DMS53 treated with DMSO at 0.1 percent for 48 hours (cell line): ENCODE measurements at regions not wholly inside any gene's neighbourhood (a gene's known extent, or its start where the extent isn't known, plus 50 kb on each side); places are given as distances from the start of the nearest gene placed in this dataset.

Experiments used
- DNase-seq: peaks from one replicate; lab custom pipeline; 2025; ENCODE audit not compliant: unreplicated experiment; lab: John Stamatoyannopoulos, UW

DNA sequence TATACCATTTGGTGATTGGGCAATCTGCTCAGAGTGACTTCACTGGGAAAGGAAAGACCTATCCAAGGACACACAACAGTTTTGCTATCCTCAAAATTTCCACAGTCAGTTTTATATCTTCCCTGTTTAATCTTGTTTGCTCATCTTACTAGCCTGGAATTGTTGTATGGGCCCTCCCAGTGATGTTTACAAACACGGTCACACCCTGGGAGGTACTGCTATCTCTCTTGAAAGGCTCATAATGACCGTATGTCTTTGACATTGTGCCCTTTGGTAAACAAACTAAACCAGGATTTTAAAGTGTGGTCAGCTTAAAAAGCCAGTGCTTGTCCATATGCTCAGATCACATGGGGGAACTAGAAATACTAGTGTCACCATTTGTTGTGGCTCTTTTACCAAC lies 277.0 kb downstream of the CDH2 start:
- DNase-seq = no peak

DNA sequence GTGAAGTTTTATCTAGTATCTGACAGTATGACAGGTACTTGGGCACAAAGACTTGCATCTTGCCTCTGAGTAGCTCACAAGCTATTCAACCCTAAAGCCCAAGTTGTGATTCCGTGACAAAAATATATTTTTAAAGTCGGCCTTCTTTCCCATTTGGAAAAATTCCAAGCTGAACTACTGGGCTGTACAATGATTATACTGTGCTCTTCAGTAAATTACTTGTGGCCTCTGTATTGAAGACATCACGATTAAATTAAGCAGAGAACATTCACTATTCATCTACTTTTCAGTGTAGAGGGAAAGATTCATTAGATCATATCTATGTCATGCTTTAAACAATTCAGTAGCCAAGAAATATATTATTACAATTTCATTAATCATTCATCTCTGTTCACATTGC lies 282.2 kb downstream of the CDH2 start:
- DNase-seq = no peak

DNA sequence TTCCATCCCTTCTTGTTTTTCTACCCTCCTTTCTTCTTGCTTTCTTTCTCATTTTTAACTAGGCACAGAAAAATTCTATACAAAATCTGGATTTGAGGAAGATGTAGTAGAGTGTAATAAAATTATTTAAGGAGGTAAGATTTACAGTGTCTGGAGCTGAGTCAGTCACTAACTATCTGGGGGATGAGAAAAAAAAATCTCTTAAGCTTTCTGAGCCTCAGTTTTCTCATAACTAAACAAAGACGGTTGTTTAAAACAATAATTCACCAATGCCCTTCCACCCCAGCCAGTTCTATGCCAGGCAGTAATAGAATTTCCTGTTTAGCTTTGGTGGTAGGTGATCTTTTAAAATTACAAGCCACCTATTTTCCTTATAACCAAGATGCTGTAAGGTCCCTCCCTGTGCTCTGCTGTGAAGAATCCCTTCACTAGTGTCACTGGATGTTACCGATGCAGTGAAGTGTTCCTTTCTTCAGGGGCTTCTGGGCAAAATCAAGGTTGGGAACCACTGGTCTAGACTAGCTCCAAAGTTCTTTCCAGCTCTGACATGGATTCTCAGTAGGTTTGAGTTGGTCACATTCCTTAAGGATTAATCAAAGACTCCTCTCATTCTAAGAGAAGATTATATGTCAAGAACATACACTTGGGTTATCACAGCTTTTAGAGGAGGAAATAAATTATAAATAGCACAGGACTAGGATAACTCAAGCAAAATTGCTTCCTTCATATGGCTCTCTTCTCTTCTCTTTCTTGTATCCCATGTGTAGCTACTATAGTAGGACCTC lies 289.0 kb downstream of the CDH2 start:
- no peak for DNase-seq

DNA sequence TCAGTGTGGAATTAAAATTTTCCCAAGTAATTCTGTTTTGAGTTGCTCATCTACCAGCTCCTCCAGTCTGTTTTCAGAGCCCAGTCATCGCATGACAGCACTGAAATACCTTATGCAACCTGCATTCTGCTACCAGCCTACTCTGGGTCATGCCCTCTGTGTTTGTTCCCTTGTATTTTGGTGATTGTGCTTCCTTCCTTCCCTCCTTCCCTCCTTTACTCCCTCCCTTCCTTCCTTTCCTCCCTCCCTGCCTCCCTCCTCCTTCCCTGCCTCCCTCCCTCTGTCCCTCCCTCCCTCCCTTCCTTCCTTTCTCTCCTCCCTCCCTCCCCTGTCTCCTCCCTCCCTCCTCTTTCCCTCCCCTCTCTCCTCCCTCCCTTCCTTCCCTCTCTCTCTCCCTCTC lies 289.6 kb downstream of the CDH2 start:
- DNase-seq = no peak

DNA sequence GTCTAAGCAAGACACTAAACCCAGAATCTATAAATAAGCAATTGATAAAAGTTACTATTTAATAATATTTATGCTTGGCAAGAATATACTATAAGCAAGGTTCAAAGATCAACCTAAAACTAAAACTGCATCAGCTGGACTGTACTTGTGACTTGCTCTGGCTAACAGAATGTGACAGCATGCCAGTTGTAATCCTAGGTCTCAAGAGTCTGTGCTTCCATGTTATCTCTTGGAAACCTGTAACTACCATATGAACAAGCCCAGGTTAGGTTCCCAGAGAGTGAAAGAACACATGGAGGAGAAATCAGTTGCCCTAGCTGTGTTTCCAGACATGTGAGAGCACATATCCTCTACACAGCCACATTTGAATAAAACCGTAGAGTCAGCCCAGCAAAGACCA lies 297.4 kb downstream of the CDH2 start:
- no peak for DNase-seq

DNA sequence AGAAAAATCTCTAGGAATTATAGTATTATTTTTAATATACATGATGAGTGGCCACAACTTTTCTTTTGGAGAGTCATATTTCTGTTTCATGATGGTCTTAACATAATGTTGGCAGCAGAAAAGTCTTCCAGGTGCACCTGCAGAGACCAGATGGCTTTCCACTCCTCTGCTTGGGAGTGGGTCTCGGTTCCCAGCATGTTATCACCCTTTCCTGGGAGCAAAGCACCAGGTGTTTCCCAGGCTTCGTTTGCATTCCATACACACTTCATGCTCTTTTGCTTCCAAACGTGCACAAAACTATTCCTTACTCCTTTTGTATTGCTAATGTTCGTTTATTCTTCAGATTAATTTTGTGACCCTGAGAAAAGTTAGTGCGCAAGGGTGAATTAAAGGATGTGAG lies 305.2 kb downstream of the CDH2 start:
- peak; percentile 37 for DNase-seq

DNA sequence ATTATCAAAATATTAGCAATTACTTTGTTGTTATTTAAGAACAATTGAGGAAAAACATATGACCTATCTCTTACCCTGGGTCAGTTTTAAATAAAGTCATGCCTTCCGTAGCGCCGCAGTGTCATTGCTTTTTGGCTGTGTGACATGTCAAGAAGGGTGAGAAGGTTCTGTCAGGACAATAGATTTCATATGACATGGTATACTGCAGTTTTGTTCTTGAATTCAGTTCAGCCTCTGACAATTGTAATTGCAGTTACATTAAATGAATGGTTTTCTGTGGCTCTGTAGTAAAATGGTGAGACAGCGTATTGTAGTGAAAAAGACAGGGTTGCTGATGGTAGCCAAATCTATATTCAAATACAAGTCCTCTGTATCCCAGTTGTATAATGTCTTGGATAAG lies 307.2 kb downstream of the CDH2 start:
- no peak for DNase-seq

DNA sequence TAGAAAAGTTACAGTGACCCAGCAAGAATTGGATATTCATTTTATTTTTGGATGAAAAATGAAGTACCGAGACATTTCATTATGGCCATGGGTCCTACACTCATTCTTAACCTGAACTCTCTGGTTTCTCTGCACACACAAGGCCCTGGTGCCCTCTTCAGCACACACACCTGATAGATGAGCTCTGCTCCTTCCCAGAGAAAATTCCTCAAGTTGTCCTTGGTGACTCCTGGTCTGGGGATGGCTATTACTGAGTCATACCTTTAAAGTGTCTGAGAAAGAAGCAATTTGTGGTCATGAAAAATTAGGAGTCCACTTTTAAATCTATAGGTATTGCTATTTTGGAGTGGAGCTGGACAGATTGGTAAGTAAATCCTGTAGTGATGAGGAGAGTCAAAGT lies 311.5 kb downstream of the CDH2 start:
- DNase-seq = no peak

DNA sequence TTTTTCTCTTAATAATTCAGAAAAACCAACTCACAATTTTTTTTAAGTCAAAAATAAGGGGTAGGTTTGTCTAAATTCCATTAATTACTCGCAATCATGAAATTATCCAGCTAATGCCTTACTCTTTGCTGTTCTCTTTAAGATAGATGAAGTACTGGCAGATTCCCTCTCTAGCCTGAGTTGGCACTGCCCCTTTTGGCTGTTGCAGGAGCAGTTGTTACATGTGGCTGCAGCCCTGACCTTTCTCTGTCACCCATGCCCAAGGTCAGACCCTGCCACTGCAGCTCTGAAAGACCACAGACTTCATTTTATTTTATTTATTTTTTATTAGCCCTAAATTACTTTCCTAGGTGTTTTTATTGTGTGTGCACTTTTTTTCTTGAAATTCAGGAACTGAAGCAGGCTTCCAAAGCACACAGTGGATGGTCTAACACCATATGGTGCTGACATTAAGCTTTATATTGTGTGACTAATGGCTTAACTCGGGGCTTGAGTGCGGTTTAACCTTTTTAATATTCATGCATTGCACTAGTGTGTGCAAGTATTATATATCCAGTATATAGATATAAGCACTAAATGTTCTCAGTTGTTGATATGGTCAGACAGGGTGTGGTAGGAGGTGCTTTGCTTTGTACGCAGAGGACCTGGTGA lies 313.0 kb downstream of the CDH2 start:
- DNase-seq = no peak

DNA sequence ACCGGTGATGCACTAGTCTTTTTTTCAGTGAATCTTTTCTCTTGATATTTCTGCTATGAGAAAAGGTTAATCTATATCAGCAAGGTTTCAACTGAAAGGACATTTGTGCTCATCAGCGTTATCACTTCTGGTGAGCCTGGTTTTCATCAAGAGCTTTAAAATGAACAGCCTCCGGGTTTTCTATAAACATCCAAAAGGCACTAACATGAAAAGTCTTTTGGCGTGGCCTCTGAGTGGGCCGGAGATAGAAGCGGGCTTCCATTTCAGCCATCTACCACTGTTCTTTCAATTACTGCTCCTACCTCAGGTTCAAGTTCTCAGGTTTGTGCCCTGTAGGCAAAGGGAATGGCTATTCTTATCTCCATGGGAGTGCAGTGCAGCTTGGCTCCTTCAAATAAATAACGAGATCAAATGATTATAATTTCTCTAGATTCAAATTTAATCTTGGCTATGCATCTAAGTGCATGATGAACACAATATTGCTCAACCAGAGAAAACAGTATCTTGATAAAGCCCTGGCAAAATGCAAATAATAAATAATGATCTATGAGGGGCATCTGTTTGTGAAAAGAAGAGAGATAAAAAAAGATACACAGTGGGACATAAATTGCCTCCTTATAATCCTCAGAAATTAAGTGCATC lies 314.8 kb downstream of the CDH2 start:
- DNase-seq = no peak

DNA sequence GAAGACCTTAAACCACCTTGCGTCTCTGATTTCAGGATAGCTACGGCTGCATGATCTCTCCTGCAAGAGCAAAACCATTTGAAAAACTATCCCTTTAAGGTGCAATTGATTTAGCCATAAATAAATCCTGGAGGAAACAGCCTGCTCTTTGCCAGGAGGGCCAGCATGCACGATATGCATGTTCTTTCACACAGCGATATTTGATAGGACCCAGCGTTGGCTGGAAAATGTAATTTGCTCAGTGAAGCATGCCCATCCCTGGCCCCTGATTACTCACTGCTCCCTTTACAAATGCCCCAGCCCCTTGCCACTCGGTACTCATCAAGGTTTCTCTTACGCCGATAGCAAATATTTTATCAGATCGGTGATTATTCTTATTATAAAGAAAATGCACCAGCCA lies 315.4 kb downstream of the CDH2 start:
- DNase-seq = no peak

DNA sequence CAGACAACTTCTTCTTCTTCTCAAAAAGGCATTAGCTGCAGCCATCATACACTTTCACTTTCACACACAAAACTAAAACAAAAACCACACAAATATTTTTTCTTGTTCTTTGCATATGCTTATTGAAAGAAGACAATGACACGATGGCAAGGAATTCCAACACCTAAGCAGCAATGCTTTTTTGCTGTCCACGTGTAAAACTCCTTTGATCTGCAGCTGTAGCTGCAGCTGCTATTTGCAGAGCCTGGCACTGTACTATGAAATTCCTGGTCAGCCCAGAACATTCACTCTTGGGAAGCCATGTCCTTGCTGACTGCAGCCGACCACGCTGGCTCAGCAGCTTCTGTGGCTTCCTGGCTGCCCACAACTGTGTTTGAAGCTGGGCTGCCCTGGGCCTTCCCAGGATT lies 316.2 kb downstream of the CDH2 start:
- peak; percentile 29 for DNase-seq

DNA sequence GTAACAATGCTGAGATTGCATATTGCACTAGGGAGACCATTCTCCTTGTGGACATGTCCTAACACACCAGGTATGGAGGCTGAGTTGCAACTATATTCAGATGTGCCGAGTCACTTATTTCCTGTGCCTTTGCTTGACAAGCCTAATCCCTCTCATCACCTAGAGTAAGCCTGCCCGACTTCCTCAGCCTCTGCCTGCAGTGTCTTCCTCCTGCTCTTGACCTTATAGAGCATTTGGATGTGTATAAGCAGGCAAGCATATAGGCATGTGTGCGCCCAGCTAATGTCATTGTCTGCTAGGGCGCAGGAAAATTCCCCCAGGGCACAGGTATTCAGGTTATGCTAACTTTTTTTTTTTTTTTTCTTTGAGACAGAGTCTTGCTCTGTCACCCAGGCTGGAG lies 316.9 kb downstream of the CDH2 start:
- peak; percentile 13 for DNase-seq

DNA sequence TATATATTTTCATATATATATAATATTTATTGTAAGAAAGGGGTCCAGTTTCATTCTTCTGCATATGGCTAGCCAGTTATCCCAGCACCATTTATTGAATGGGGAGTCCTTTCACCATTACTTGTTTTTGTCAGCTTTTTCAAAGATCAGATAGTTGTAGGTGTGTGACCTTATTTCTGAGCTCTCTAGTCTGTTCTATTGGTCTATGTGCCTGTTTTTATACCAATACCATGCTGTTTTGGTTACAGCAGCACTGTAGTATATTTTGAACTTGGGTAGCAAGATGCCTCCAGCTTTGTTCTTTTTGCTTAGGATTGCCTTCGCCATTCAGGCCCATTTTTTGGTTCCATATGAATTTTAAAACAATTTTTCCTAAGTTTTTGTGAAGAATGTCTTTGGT lies 320.1 kb downstream of the CDH2 start:
- DNase-seq = no peak

DNA sequence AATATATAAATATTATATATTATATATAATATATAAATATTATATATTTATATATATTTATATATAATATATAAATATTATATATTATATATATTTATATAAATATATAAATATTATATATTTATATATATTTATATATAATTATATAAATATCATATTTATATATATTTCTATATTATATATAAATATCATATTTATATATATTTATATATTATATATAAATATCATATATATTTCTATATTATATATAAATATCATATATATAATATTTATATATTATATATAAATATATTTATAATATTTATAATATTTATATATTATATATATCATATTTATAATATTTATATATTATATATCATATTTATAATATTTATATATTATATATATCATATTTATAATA lies 321.4 kb downstream of the CDH2 start:
- no peak for DNase-seq

DNA sequence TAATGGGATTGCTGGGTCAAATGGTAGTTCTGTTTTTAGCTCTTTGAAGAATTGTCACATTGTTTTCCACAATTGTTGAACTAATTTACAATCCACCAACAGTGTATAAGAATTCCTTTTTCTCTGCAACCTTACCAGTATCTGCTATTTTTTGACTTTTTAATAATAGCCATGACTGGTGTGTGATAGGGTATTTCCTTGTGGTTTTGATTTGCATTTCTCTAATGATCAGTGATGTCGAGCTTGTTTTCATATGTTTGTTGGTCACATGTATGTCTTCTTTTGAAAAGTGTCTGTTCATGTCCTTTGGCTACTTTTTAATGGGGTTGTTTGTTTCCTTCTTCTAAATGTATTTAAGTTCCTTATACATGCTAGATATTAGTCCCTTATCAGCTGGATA lies 322.3 kb downstream of the CDH2 start:
- no peak for DNase-seq

DNA sequence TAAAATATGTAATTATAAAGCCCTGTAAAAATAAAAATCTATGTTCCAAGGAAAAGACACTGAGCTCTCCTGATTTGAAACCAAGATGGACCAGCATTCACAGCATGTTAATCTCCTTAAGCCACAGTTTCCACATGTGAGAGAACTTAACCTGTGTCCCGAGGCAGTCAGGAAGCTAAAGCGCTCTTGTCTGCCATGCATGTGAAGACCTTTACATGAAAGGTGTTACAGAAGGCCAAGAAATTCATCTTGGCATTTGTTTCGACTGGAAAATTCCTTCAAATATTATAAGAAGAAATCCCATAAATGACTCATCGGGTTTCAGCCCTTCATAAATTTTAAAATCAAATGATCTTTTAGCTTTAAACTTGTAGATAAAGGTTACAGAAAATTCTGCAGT lies 328.6 kb downstream of the CDH2 start:
- no peak for DNase-seq

DNA sequence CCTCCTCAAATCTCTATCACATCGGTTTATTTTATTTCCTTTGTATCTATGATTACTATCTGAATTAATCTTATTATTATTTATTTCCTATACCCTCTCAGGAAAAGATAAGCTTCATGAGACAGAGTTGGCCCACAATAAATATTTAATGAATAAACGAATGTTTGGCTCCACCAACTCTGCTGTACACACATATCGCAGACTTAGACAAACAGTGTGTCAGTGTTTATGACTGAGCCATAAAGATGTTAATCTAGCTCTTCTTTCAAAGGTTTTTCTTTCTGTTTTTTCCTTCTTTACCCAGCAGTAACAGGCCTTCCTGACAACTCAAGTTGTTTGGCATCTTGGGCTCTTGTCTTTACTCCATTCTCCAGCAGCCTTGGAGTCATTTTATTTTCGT lies 329.5 kb downstream of the CDH2 start:
- no peak for DNase-seq

DNA sequence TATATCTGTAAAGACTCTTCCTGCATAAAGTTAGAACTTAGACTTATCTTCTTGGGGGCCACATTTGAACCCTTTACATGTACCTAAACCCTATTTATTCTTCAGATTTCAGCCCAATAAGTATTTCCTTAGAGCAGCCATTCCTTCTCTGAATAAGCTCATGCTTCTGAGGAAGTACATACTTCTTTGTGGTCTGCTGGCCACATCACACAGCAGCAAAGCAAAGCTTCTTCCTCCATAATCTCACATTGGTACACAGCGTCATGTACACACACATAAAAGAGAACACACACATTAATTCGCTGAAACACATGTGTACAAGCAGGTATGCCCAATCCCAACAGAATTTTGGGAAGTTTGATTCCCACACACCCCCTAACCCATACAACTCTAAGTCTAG lies 331.0 kb downstream of the CDH2 start:
- DNase-seq = no peak

DNA sequence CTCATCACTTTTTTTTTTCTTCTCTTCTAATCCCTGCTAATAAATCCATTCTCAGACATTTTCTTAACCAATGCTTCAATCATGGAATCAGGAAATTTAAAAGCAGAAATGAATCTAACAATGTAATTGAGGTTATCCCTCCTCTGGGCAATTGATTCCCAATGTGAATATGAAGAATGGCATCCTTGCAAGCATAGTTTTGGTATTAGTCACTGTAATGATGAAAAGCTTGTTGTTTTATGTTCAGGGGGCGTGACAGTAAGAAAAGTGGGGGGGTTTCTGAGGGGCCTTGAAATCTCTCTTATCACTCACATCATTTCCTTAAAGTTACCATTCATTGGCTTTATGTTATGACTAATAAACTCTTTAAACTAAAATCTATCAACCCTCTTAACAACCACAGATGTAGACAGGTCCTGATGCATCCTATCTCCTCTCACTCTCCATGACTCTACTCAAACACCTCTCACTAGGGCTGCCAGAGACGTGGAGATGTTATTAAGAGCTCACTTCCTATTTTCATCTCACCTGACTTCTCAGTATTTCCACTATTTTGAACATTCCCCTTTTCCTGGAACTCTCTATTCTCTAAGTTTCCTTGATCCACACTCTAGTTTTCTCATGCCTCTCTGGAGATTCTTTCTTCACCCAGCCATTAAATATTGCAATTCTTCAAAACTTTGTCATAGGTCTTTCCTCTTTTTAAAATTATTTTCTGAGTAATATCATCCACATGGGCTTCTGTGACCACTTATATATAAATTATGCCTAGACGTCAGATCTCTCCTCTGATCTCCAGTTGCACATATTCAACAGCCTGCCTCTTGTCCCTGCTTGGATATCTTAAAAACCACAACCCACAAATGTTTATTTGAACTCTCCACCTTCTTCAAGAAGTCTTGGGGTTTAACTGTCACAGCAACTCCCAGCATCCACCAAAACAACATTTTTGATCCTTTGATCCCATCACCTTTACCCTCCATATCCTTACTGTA lies 332.9 kb downstream of the CDH2 start:
- no peak for DNase-seq

DNA sequence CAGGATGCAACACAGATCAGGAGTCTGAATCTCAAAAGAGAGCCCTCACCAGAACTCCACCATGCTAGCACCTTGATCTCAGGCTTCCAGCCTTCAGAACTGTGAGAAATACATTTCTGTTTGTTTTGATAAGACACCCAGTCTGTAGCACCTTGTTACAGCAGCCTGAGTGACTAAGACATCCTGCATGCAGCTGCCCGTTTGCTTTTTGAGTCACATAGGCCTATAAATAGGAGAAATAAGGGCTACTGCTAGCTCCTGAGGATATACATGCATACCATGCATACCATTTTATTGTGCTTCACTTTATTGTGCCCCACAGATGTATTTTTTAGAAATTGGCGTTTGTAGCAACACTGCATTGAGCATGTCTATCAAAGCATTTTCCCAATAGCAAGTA lies 337.8 kb downstream of the CDH2 start:
- DNase-seq = peak; percentile 51
